Vagina (tissue), 2 donors: ENCODE measurements at regions not wholly inside any gene's neighbourhood (a gene's known extent, or its start where the extent isn't known, plus 50 kb on each side); places are given as distances from the start of the nearest gene placed in this dataset.
"Not testable (repeated sequence)": the region's sequence is repeated elsewhere in the genome, so short reads cannot be mapped to it uniquely, and the experiment has no call there.

Source experiments
- DNase-seq, 2 donors: peaks; one replicate each; pipeline ENCODE4 v3.0.0-alpha.2; 2017; ENCODE audit errors: extremely low spot score in 2 of 2
- H3K27ac ChIP-seq: fragments of 200-600 bp; sonication (generic); one replicate; pipeline ENCODE4 v1.5.1; 2019
- H3K27me3 ChIP-seq: fragments of 200-600 bp; sonication (generic); one replicate; pipeline ENCODE4 v1.5.1; 2019
- H3K36me3 ChIP-seq, 2 donors: fragments of 200-600 bp; sonication (generic); one replicate each; pipeline ENCODE4 v1.5.1; 2017 to 2019
- H3K4me1 ChIP-seq: fragments of 200-600 bp; sonication (generic); one replicate; pipeline ENCODE4 v1.5.1; 2019
- H3K4me3 ChIP-seq, 2 donors: fragments of 200-600 bp; sonication (generic); 1 replicate in 1 of 2; 2 replicates in 1 of 2; pipeline ENCODE4 v1.5.1; 2016 to 2019
- H3K9me3 ChIP-seq: fragments of 200-600 bp; sonication (generic); one replicate; pipeline ENCODE4 v1.5.1; 2019
- CTCF ChIP-seq, 3 experiments: fragments of 450-650 bp in 2 of 3; fragments of 200-600 bp in 1 of 3; sonication (generic) in 1 of 3; IDR thresholded peaks; one replicate each; pipeline ENCODE4 v1.5.1; 2017 to 2019; ENCODE audit warnings: antibody characterized with exemption in 3 of 3, mild to moderate bottlenecking in 2 of 3, moderate library complexity in 2 of 3
- POLR2A ChIP-seq, 2 donors: fragments of 450-650 bp; IDR thresholded peaks; one replicate each; pipeline ENCODE4 v1.6.1; 2017; ENCODE audit warnings: antibody characterized with exemption in 2 of 2, mild to moderate bottlenecking in 2 of 2, moderate library complexity in 2 of 2
- POLR2AphosphoS5 ChIP-seq, 2 donors: sonication (generic); formaldehyde crosslinking; IDR thresholded peaks; one replicate each; pipeline ENCODE4 v1.9.0; 2017; ENCODE audit warnings: antibody characterized with exemption in 2 of 2, mild to moderate bottlenecking in 2 of 2, low read depth in 1 of 2; ENCODE audit not compliant: insufficient read depth in 1 of 2
- intact Hi-C: fragments of 100-400 bp; cut with DNase I; formaldehyde crosslinking; loops from one replicate; pipeline ENCODE4 v1.15.1; 2023

- Histone ChIP-seq H3K4me3 (no peak overlapping the region), H3K9me3 (no peaks in the 10 kb centered on the region), H3K27me3 (no peaks in the 10 kb centered on the region), H3K36me3 (no peaks in the 10 kb centered on the region), H3K27ac (no peak overlapping the region), H3K4me1 (no peaks in the 10 kb centered on the region)
- intact Hi-C loops, result no loop called here
- TF ChIP-seq CTCF (IDR thresholded peaks at IDR 0.05) (no peak), POLR2AphosphoS5 (IDR thresholded peaks at IDR 0.05; ENCODE audit: insufficient read depth in 1 of 2, low read depth in 1 of 2) (no peak), POLR2A (IDR thresholded peaks at IDR 0.05) (no peak)
- no peak for DNase-seq
Observed at GRCh38 chr4:97404876-97405523, 738.3 kb downstream of the STPG2 start.

- Histone ChIP-seq H3K27me3 (no peaks in the 10 kb centered on the region), H3K27ac (no peak overlapping the region), H3K9me3 (no peaks in the 10 kb centered on the region), H3K4me1 (no peaks in the 10 kb centered on the region), H3K4me3 (no peak overlapping the region), H3K36me3 (no peaks in the 10 kb centered on the region)
- no peak for TF ChIP-seq POLR2AphosphoS5 (IDR thresholded peaks at IDR 0.05; ENCODE audit: insufficient read depth in 1 of 2, low read depth in 1 of 2)
- no peak for TF ChIP-seq CTCF (IDR thresholded peaks at IDR 0.05)
- TF ChIP-seq POLR2A (IDR thresholded peaks at IDR 0.05), result no peak
- intact Hi-C loops, result no loop called here
- no peak for DNase-seq
Observed at GRCh38 chr4:97411356-97411755, 731.9 kb downstream of the STPG2 start.

DNA sequence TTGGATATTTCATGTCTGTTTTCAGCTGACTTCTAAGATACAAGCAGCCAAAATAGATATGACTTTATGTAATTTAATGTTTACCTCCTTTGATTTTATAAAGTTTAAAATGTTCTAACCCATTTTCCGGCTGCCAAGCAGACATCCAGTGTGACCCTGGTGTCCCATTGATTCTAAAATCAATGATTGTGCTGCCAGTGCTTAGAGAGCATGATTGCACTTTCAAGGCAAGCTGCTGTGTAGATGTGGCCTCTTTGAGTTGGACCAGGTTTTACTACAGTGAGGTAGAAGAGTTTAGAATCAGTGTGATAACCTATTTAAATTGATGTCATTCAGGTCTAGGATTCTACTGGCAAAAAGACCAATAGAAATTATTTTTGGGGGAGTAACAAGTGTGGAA lies 730.9 kb downstream of the STPG2 start:
- H3K4me1 ChIP-seq, result no peaks in the 10 kb centered on the region
- TF ChIP-seq CTCF (IDR thresholded peaks at IDR 0.05) (no peak), POLR2AphosphoS5 (IDR thresholded peaks at IDR 0.05; ENCODE audit: insufficient read depth in 1 of 2, low read depth in 1 of 2) (no peak), POLR2A (IDR thresholded peaks at IDR 0.05) (no peak)
- no peaks in the 10 kb centered on the region for H3K36me3 ChIP-seq
- no peaks in the 10 kb centered on the region for H3K27me3 ChIP-seq
- intact Hi-C loops, result no loop called here
- no peak overlapping the region for H3K27ac ChIP-seq
- no peaks in the 10 kb centered on the region for H3K9me3 ChIP-seq
- H3K4me3 ChIP-seq, result no peak overlapping the region
- no peak for DNase-seq

- Histone ChIP-seq H3K9me3 (no peaks in the 10 kb centered on the region), H3K4me3 (no peak overlapping the region), H3K36me3 (no peaks in the 10 kb centered on the region), H3K4me1 (no peaks in the 10 kb centered on the region), H3K27ac (no peak overlapping the region), H3K27me3 (no peaks in the 10 kb centered on the region)
- DNase-seq, result no peak
- TF ChIP-seq POLR2A (IDR thresholded peaks at IDR 0.05), result no peak
- no peak for TF ChIP-seq POLR2AphosphoS5 (IDR thresholded peaks at IDR 0.05; ENCODE audit: insufficient read depth in 1 of 2, low read depth in 1 of 2)
- TF ChIP-seq CTCF (IDR thresholded peaks at IDR 0.05), result no peak
- intact Hi-C loops, result no loop called here
Observed at GRCh38 chr4:97414161-97414560, 729.1 kb downstream of the STPG2 start.

DNA sequence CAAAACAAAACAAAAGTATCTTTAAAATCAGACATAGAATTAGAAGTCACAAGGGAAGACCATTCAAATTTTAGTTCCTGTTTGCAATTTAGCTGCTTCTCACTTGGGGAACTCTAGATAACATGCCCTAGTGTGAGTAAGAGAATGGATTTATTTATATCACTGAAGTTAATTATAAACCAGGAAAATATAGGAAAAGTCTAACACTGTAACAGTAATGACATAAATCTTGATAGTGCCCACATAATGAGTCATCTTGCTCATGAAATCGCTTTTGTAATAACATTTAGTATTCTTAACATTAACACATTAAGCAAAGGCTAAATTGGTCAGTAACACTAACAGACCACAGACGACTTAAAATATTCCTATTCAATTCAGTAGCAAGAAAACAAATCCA lies 710.7 kb downstream of the STPG2 start:
- no peak for DNase-seq
- no peaks in the 10 kb centered on the region for H3K4me1 ChIP-seq
- no peak for TF ChIP-seq CTCF (IDR thresholded peaks at IDR 0.05)
- TF ChIP-seq POLR2A (IDR thresholded peaks at IDR 0.05), result no peak
- no peak for TF ChIP-seq POLR2AphosphoS5 (IDR thresholded peaks at IDR 0.05; ENCODE audit: insufficient read depth in 1 of 2, low read depth in 1 of 2)
- no peaks in the 10 kb centered on the region for H3K36me3 ChIP-seq
- no peaks in the 10 kb centered on the region for H3K9me3 ChIP-seq
- H3K27ac ChIP-seq, result no peak overlapping the region
- no peak overlapping the region for H3K4me3 ChIP-seq
- intact Hi-C loops, result no loop called here
- H3K27me3 ChIP-seq, result no peaks in the 10 kb centered on the region

DNA sequence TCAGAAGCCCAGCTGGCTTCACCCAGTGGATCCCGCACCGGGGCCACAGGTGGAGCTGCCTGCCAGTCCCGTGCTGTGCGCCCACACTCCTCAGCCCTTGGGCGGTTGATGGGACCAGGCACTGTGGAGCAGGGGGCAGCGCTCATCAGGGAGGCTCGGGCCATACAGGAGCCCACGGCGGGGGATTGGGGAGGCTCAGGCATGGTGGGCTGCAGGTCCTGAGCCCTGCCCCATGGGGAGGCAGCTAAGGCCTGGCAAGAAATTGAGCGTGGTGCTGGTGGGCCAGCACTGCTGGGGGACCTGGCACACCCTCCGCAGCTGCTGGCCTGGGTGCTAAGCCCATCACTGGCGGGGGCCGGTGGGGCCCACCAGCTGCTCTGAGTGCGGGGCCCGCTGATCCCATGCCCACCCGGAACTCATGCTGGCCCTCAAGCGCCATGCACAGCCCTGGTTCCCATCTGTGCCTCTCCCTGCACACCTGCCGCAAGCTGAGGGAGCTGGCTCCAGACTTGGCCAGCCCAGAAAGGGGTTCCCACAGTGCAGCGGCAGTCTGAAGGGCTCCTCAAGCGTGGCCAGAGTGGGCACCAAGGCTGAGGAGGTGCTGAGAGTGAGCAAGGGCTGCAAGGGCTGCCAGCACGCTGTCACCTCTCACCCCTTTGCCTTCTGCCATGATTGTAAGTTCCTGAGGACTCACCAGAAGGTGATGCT lies 705.1 kb downstream of the STPG2 start:
- H3K27me3 ChIP-seq, H3K4me1 ChIP-seq, DNase-seq, H3K36me3 ChIP-seq, H3K27ac ChIP-seq, intact Hi-C loops, H3K9me3 ChIP-seq, H3K4me3 ChIP-seq: not testable (repeated sequence)
